ENCODE measurements at regions not wholly inside any gene's neighbourhood (a gene's known extent, or its start where the extent isn't known, plus 50 kb on each side); places are given as distances from the start of the nearest gene placed in this dataset.

- peak; percentile 66 for DNase-seq (ENCODE audit: low spot score)
Observed at GRCh38 chr17:63381101-63381729, 64.9 kb downstream of the CYB561 start.

- no peak for DNase-seq (ENCODE audit: low spot score)
Observed at GRCh38 chr17:63382136-63382535, 64.0 kb downstream of the CYB561 start.

All from hematopoietic multipotent progenitor cell treated with erythropoietin and hydrocortisone succinate and interleukin-3 and kit ligand, for 15 days (in vitro differentiated cells).